ENCODE measurements at regions not wholly inside any gene's neighbourhood (a gene's known extent, or its start where the extent isn't known, plus 50 kb on each side); places are given as distances from the start of the nearest gene placed in this dataset.

- TF ChIP-seq ZNF609 (CRISPR knock-in tag; IDR thresholded peaks at IDR 0.05; ENCODE audit: borderline replicate concordance) = no peak
Observed at GRCh38 chr15:81899730-81900129, 146.1 kb downstream of the MEX3B start (continued).

- Histone ChIP-seq H2AFZ (ENCODE audit: low read depth, low read length) (no peak overlapping the region), H3K27ac (ENCODE audit: extremely low read depth, low read depth, low read length) (no peak overlapping the region), H3K9me3 (replicated peaks; ENCODE audit: control insufficient read depth, insufficient read depth, low read depth, low read length) (no peaks in the 10 kb centered on the region), H3K4me2 (ENCODE audit: insufficient read depth, low read length) (no peak overlapping the region), H3K27me3 (ENCODE audit: control insufficient read depth in 2 of 2, insufficient read depth in 2 of 2, low read length in 2 of 2) (no peaks in the 10 kb centered on the region; a peak in 2 of 5 replicates), H3K9ac (ENCODE audit: insufficient read depth in 1 of 2, low read depth in 2 of 2, low read length in 2 of 2) (no peak overlapping the region), H3K4me3 (no peak overlapping the region), H3K4me1 (replicated peaks in 1 of 2; ENCODE audit: control insufficient read depth in 2 of 2, insufficient read depth in 2 of 2, low read length in 2 of 2) (no peaks in the 10 kb centered on the region; a peak in 1 of 5 replicates), H3K36me3 (ENCODE audit: control insufficient read depth, insufficient read depth, low read length) (no peaks in the 10 kb centered on the region), H4K20me1 (replicated peaks; ENCODE audit: control insufficient read depth, insufficient read depth, low read length) (no peaks in the 10 kb centered on the region), H3K9me1 (ENCODE audit: control insufficient read depth, insufficient read depth, low read length) (no peaks in the 10 kb centered on the region), H3K79me2 (ENCODE audit: control insufficient read depth, insufficient read depth, low read length) (no peaks in the 10 kb centered on the region)
- 7% methylated on average over 1 of the region's 2 CpGs for WGBS (ENCODE audit: insufficient coverage, low coverage, missing lambda C conversion rate)
- ATAC-seq (no peak), FAIRE-seq (no peak), DNase-seq (ENCODE audit: extremely low read depth in 1 of 4, low spot score in 3 of 4) (no peak)
- TF ChIP-seq MIER1 (IDR thresholded peaks at IDR 0.05; ENCODE audit: low read depth) (no peak), ZNF76 (CRISPR knock-in tag; IDR thresholded peaks at IDR 0.05; ENCODE audit: borderline replicate concordance) (no peak), POLR2H (tag; IDR thresholded peaks at IDR 0.05; ENCODE audit: low read depth) (no peak), RBM22 (IDR thresholded peaks at IDR 0.05; ENCODE audit: low read depth, low read length, poor library complexity, severe bottlenecking) (no peak)
- no TSS peak for BruUV-seq (replicated peaks)
- ChIA-PET CTCF (ENCODE audit: low intra/inter-chr PET ratio) (no interaction called here), POLR2A (no interaction called here)
- in situ Hi-C loops (cut with MboI) (no loop called here), intact Hi-C loops (cut with micrococcal nuclease) (no loop called here)
Observed at GRCh38 chr15:81899024-81899423, 146.8 kb downstream of the MEX3B start.
